Liver (tissue), 8 donors: ENCODE measurements at regions not wholly inside any gene's neighbourhood (a gene's known extent, or its start where the extent isn't known, plus 50 kb on each side); places are given as distances from the start of the nearest gene placed in this dataset.

ENCODE experiments used
- DNase-seq: peaks from one replicate; pipeline ENCODE4 v3.0.0-alpha.2; 2017; ENCODE audit warnings: low spot score
- H3K27ac ChIP-seq, 2 donors: one replicate each; pipeline ENCODE4 v1.7.0; 2013; ENCODE audit warnings: inconsistent platforms in 2 of 2, low read length in 2 of 2, control low read depth in 1 of 2, low read depth in 1 of 2, mild to moderate bottlenecking in 1 of 2
- H3K27me3 ChIP-seq, 4 donors: one replicate each; pipeline versions ENCODE4 v1.6.1 to v1.7.0; 2013; ENCODE audit warnings: low read length in 3 of 4, inconsistent platforms in 1 of 4, mild to moderate bottlenecking in 1 of 4, moderate library complexity in 1 of 4; ENCODE audit not compliant: control insufficient read depth in 4 of 4, insufficient read depth in 4 of 4
- H3K36me3 ChIP-seq, 4 donors: one replicate each; pipeline versions ENCODE4 v1.6.1 to v1.7.0; 2013; ENCODE audit warnings: low read length in 3 of 4, mild to moderate bottlenecking in 3 of 4, low read depth in 1 of 4, moderate library complexity in 1 of 4; ENCODE audit not compliant: control insufficient read depth in 4 of 4, insufficient read depth in 3 of 4
- H3K4me1 ChIP-seq, 4 donors: one replicate each; pipeline versions ENCODE4 v1.6.1 to v1.7.0; 2013; ENCODE audit warnings: low read length in 3 of 4, mild to moderate bottlenecking in 3 of 4, moderate library complexity in 1 of 4; ENCODE audit not compliant: control insufficient read depth in 4 of 4, insufficient read depth in 4 of 4
- H3K4me3 ChIP-seq, 3 donors: one replicate each; pipeline versions ENCODE4 v1.6.1 to v1.7.0; 2013; ENCODE audit warnings: low read length in 3 of 3, control low read depth in 1 of 3, low read depth in 1 of 3, mild to moderate bottlenecking in 1 of 3
- H3K9ac ChIP-seq, 2 donors: one replicate each; pipeline ENCODE4 v1.7.0; 2013; ENCODE audit warnings: low read length in 2 of 2, mild to moderate bottlenecking in 2 of 2, moderate library complexity in 2 of 2, control low read depth in 1 of 2, low read depth in 1 of 2
- H3K9me3 ChIP-seq, 4 donors: one replicate each; pipeline versions ENCODE4 v1.6.1 to v1.7.0; 2013; ENCODE audit warnings: low read length in 3 of 4; ENCODE audit not compliant: control insufficient read depth in 4 of 4
- ATF3 ChIP-seq: IDR thresholded peaks from 2 replicates; pipeline ENCODE4 v1.6.1; 2016; ENCODE audit warnings: antibody characterized with exemption
- CTCF ChIP-seq: fragments of 150-350 bp; IDR thresholded peaks from 2 replicates; pipeline ENCODE4 v1.5.1; 2017; ENCODE audit warnings: improper control_type of control experiment, low read depth, low read length; ENCODE audit not compliant: missing input control
- EGR1 ChIP-seq, 2 donors: IDR thresholded peaks; 2 replicates each; pipeline ENCODE4 v1.6.1; 2016 to 2018; ENCODE audit warnings: antibody characterized with exemption in 2 of 2, low read depth in 2 of 2
- FOXA1 ChIP-seq: IDR thresholded peaks from 2 replicates; pipeline ENCODE4 v1.6.1; 2016; ENCODE audit warnings: antibody characterized with exemption
- FOXA2 ChIP-seq: IDR thresholded peaks from 2 replicates; pipeline ENCODE4 v1.6.1; 2016; ENCODE audit warnings: antibody characterized with exemption
- GABPA ChIP-seq, 2 donors: IDR thresholded peaks in 1 of 2; conservative IDR thresholded peaks in 1 of 2; 2 replicates each; pipeline ENCODE4 v1.6.1; 2016; ENCODE audit warnings: antibody characterized with exemption in 2 of 2, mild to moderate bottlenecking in 1 of 2, moderate library complexity in 1 of 2
- HNF4A ChIP-seq, 2 donors: conservative IDR thresholded peaks; 2 replicates each; pipeline ENCODE4 v1.6.1; 2016; ENCODE audit warnings: antibody characterized with exemption in 2 of 2, mild to moderate bottlenecking in 2 of 2
- HNF4G ChIP-seq: IDR thresholded peaks from 2 replicates; pipeline ENCODE4 v1.6.1; 2016; ENCODE audit warnings: antibody characterized with exemption
- JUND ChIP-seq, 2 donors: IDR thresholded peaks; 2 replicates each; pipeline ENCODE4 v1.6.1; 2016; ENCODE audit warnings: antibody characterized with exemption in 2 of 2
- MAX ChIP-seq: IDR thresholded peaks from 2 replicates; pipeline ENCODE4 v1.6.1; 2016; ENCODE audit warnings: antibody characterized with exemption
- NR2F2 ChIP-seq: IDR thresholded peaks from 2 replicates; pipeline ENCODE4 v1.6.1; 2016; ENCODE audit warnings: antibody characterized with exemption
- RAD21 ChIP-seq, 2 donors: IDR thresholded peaks; 2 replicates each; pipeline ENCODE4 v1.6.1; 2016; ENCODE audit warnings: antibody characterized with exemption in 2 of 2, mild to moderate bottlenecking in 2 of 2
- REST ChIP-seq: IDR thresholded peaks from 2 replicates; pipeline ENCODE4 v1.6.1; 2016; ENCODE audit warnings: antibody characterized with exemption, mild to moderate bottlenecking
- RXRA ChIP-seq, 2 donors: IDR thresholded peaks; 2 replicates each; pipeline ENCODE4 v1.6.1; 2017 to 2018; ENCODE audit warnings: antibody characterized with exemption in 2 of 2, mild to moderate bottlenecking in 1 of 2
- SP1 ChIP-seq: IDR thresholded peaks from 2 replicates; pipeline ENCODE4 v1.6.1; 2018; ENCODE audit warnings: antibody characterized with exemption, mild to moderate bottlenecking
- TAF1 ChIP-seq: conservative IDR thresholded peaks from 2 replicates; pipeline ENCODE4 v1.6.1; 2016; ENCODE audit warnings: antibody characterized with exemption, mild to moderate bottlenecking
- YY1 ChIP-seq: IDR thresholded peaks from 2 replicates; pipeline ENCODE4 v1.6.1; 2016; ENCODE audit warnings: antibody characterized with exemption, mild to moderate bottlenecking
- ZBTB33 ChIP-seq: IDR thresholded peaks from 2 replicates; pipeline ENCODE4 v1.6.1; 2016; ENCODE audit warnings: antibody characterized with exemption
- WGBS: extraction: QIAGEN DNeasy Blood & Tissue Kit; methylation state at CpG from one replicate; pipeline ENCODE4 v1.1.7; 2013; 5-methylcytosine and 5-hydroxymethylcytosine counted together
- donor health status: healthy.
- donor health status: healthy.
- donor health status: healthy.
- donor health status: healthy.
- donor health status: healthy.

- no peaks in the 10 kb centered on the region for H3K4me1 ChIP-seq
- TF ChIP-seq ATF3 (no peak), HNF4G (no peak), RXRA (IDR thresholded peaks at IDR 0.05) (no peak), REST (no peak), CTCF (no peak), EGR1 (IDR thresholded peaks at IDR 0.05; ENCODE audit: low read depth in 2 of 2) (no peak), TAF1 (no peak), JUND (IDR thresholded peaks at IDR 0.05) (no peak), YY1 (no peak), FOXA1 (no peak), GABPA (IDR thresholded peaks at IDR 0.05 in 1 of 2, conservative IDR thresholded peaks at IDR 0.05 in 1 of 2) (no peak), HNF4A (conservative IDR thresholded peaks at IDR 0.05) (no peak), SP1 (no peak), MAX (no peak), RAD21 (IDR thresholded peaks at IDR 0.05) (no peak)
- no peak overlapping the region for H3K27ac ChIP-seq
- no peaks in the 10 kb centered on the region for H3K9me3 ChIP-seq
- DNase-seq, result no peak
- H3K27me3 ChIP-seq, result peaks cover 0 to 9% (median 0%) of the 10 kb centered on the region in 4 donors
- H3K4me3 ChIP-seq, result no peak overlapping the region
- H3K9ac ChIP-seq, result no peak overlapping the region
- 76% methylated on average over 2 of the region's 2 CpGs for WGBS
- no peaks in the 10 kb centered on the region for H3K36me3 ChIP-seq
These were observed 250.5 kb upstream of the IGFBP7 start for GRCh38 chr4:57360681-57361080.

GRCh38 chr4:57355101-57355665, 245.0 kb upstream of the IGFBP7 start:
- no peak overlapping the region for H3K4me3 ChIP-seq
- no peaks in the 10 kb centered on the region for H3K9me3 ChIP-seq
- WGBS, result 70% methylated on average over 4 of the region's 4 CpGs
- no peak for DNase-seq
- H3K4me1 ChIP-seq, result no peaks in the 10 kb centered on the region
- H3K27me3 ChIP-seq, result peaks cover 0 to 3% (median 0%) of the 10 kb centered on the region in 4 donors
- H3K9ac ChIP-seq, result no peak overlapping the region
- H3K36me3 ChIP-seq, result no peaks in the 10 kb centered on the region
- H3K27ac ChIP-seq, result no peak overlapping the region
- no peak for TF ChIP-seq YY1
- no peak for TF ChIP-seq SP1
- TF ChIP-seq REST, result no peak
- TF ChIP-seq ZBTB33, result no peak
- no peak for TF ChIP-seq RAD21 (IDR thresholded peaks at IDR 0.05)
- no peak for TF ChIP-seq FOXA2
- TF ChIP-seq FOXA1, result no peak
- no peak for TF ChIP-seq ATF3
- no peak for TF ChIP-seq CTCF
- TF ChIP-seq NR2F2, result no peak
- no peak for TF ChIP-seq JUND (IDR thresholded peaks at IDR 0.05)
- no peak for TF ChIP-seq TAF1
